HG02852 (cell line): ENCODE measurements at regions not wholly inside any gene's neighbourhood (a gene's known extent, or its start where the extent isn't known, plus 50 kb on each side); places are given as distances from the start of the nearest gene placed in this dataset.
"Not testable (repeated sequence)": the region's sequence is repeated elsewhere in the genome, so short reads cannot be mapped to it uniquely, and the experiment has no call there.

Source experiments
- ATAC-seq: cut with Tn5 transposase; IDR thresholded peaks from one replicate; pipeline ENCODE4 v1.9.1; 2021; ENCODE audit warnings: mild to moderate bottlenecking, moderate library complexity; ENCODE audit not compliant: unreplicated experiment

GRCh38 chr20:29687438-29687837 lies 1570.0 kb upstream of the DEFB115 start:
- ATAC-seq = no peak

- no peak for ATAC-seq
Observed at GRCh38 chr20:29689411-29690225, 1567.8 kb upstream of the DEFB115 start.

- ATAC-seq = no peak
Observed at GRCh38 chr20:29690274-29690673, 1567.2 kb upstream of the DEFB115 start.

GRCh38 chr20:29740601-29740950 lies 1516.9 kb upstream of the DEFB115 start:
- ATAC-seq = no peak

- no peak for ATAC-seq
Observed at GRCh38 chr20:29740951-29741593, 1516.4 kb upstream of the DEFB115 start.

- ATAC-seq = no peak
Observed at GRCh38 chr20:29741594-29741893, 1515.9 kb upstream of the DEFB115 start.

- no peak for ATAC-seq
Observed at GRCh38 chr20:29741894-29742698, 1515.4 kb upstream of the DEFB115 start.

- ATAC-seq = no peak
Observed at GRCh38 chr20:29742699-29743100, 1514.8 kb upstream of the DEFB115 start.

- ATAC-seq = no peak
Observed at GRCh38 chr20:29743101-29743931, 1514.1 kb upstream of the DEFB115 start.

- ATAC-seq = no peak
Observed at GRCh38 chr20:29744071-29744470, 1513.4 kb upstream of the DEFB115 start.

- ATAC-seq = not testable (repeated sequence)
Observed at GRCh38 chr20:29745534-29746245, 1511.8 kb upstream of the DEFB115 start.

- no peak for ATAC-seq
Observed at GRCh38 chr20:29750268-29750899, 1507.1 kb upstream of the DEFB115 start.

GRCh38 chr20:29752644-29753425 lies 1504.6 kb upstream of the DEFB115 start:
- not testable (repeated sequence) for ATAC-seq

- not testable (repeated sequence) for ATAC-seq
Observed at GRCh38 chr20:29753426-29753746, 1504.1 kb upstream of the DEFB115 start.

- not testable (repeated sequence) for ATAC-seq
Observed at GRCh38 chr20:29753879-29754278, 1503.6 kb upstream of the DEFB115 start.

GRCh38 chr20:29755854-29756498 lies 1501.5 kb upstream of the DEFB115 start:
- not testable (repeated sequence) for ATAC-seq

- ATAC-seq = no peak
Observed at GRCh38 chr20:29756664-29757063, 1500.8 kb upstream of the DEFB115 start.

GRCh38 chr20:29761621-29762385 lies 1495.7 kb upstream of the DEFB115 start:
- ATAC-seq = not testable (repeated sequence)
